Colonic mucosa (tissue), 4 donors: ENCODE measurements at regions not wholly inside any gene's neighbourhood (a gene's known extent, or its start where the extent isn't known, plus 50 kb on each side); places are given as distances from the start of the nearest gene placed in this dataset.

Experiments
- DNase-seq: peaks from one replicate; pipeline ENCODE4 v3.0.0-alpha.2; 2020
- H3K27ac ChIP-seq: fragments of 200-600 bp; one replicate; pipeline ENCODE4 v1.8.0; 2021
- H3K27me3 ChIP-seq: fragments of 200-600 bp; one replicate; pipeline ENCODE4 v1.8.0; 2021
- H3K36me3 ChIP-seq: fragments of 200-600 bp; one replicate; pipeline ENCODE4 v1.8.0; 2021
- H3K4me1 ChIP-seq: fragments of 200-600 bp; one replicate; pipeline ENCODE4 v1.8.0; 2021; ENCODE audit warnings: mild to moderate bottlenecking
- H3K4me3 ChIP-seq: fragments of 200-600 bp; one replicate; pipeline ENCODE4 v1.8.0; 2021
- H3K9ac ChIP-seq, 2 donors: one replicate each; pipeline ENCODE4 v1.7.0; 2013; ENCODE audit warnings: control low read depth in 2 of 2, low read depth in 2 of 2, low read length in 2 of 2
- H3K9me3 ChIP-seq: fragments of 200-600 bp; one replicate; pipeline ENCODE4 v1.8.0; 2021
- CTCF ChIP-seq: fragments of 200-600 bp; IDR thresholded peaks from one replicate; pipeline ENCODE4 v1.8.0; 2022; ENCODE audit warnings: antibody characterized with exemption, mild to moderate bottlenecking
- intact Hi-C: fragments of 100-400 bp; cut with DNase I; formaldehyde crosslinking; loops from one replicate; pipeline ENCODE4 v1.14.1; 2022
- donor health status: healthy.
- donor health status: DM: no; HTN: no; CAD: no.
- donor health status: DM: no; HTN: no; CAD: no.

DNA sequence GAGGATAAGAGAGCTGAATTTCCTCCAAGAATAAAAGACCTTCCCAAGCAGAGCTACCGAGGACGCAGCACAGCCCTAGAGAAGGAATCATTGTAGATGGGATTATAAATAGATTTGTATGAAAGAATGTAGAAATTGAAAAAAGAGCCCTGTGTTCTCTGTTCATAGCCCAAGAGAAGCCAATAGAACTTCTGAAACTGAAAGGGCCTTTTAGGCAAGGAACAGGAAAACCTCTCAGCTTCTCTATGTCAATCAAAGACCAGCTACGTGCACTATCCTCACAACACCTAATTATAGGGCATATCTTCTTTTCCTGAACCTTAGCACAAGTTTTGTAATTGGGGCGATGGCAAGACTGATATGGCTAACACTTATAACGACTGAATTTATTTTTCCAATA lies 192.4 kb upstream of the RNPC3 start:
- intact Hi-C loops = no loop called here
- DNase-seq = no peak
- no peaks in the 10 kb centered on the region for H3K36me3 ChIP-seq
- no peak for TF ChIP-seq CTCF
- no peak overlapping the region for H3K27ac ChIP-seq
- no peaks in the 10 kb centered on the region for H3K4me1 ChIP-seq
- no peaks in the 10 kb centered on the region for H3K27me3 ChIP-seq
- H3K4me3 ChIP-seq = no peak overlapping the region
- no peaks in the 10 kb centered on the region for H3K9me3 ChIP-seq
- H3K9ac ChIP-seq = no peak overlapping the region

- Histone ChIP-seq H3K4me3 (no peak overlapping the region), H3K9ac (no peak overlapping the region), H3K27me3 (no peaks in the 10 kb centered on the region), H3K27ac (no peak overlapping the region), H3K4me1 (no peaks in the 10 kb centered on the region), H3K36me3 (no peaks in the 10 kb centered on the region), H3K9me3 (no peaks in the 10 kb centered on the region)
- intact Hi-C loops = no loop called here
- no peak for TF ChIP-seq CTCF
- no peak for DNase-seq
Measured at GRCh38 chr1:103327054-103327719, 198.3 kb upstream of the RNPC3 start.

GRCh38 chr1:103326595-103326994 lies 198.9 kb upstream of the RNPC3 start:
- no peaks in the 10 kb centered on the region for H3K4me1 ChIP-seq
- no peak for TF ChIP-seq CTCF
- intact Hi-C loops = no loop called here

GRCh38 chr1:103309786-103310185 lies 201.5 kb upstream of the COL11A1 start:
- H3K4me3 ChIP-seq = no peak overlapping the region
- DNase-seq = no peak
- no peak overlapping the region for H3K9ac ChIP-seq
- intact Hi-C loops = no loop called here
- H3K36me3 ChIP-seq = no peaks in the 10 kb centered on the region
- no peak overlapping the region for H3K27ac ChIP-seq
- H3K27me3 ChIP-seq = no peaks in the 10 kb centered on the region
- TF ChIP-seq CTCF = no peak
- H3K9me3 ChIP-seq = no peaks in the 10 kb centered on the region
- no peaks in the 10 kb centered on the region for H3K4me1 ChIP-seq

More at GRCh38 chr1:103326595-103326994, 198.9 kb upstream of the RNPC3 start:
- Histone ChIP-seq H3K27me3 (no peaks in the 10 kb centered on the region), H3K9ac (no peak overlapping the region), H3K9me3 (no peaks in the 10 kb centered on the region), H3K4me3 (no peak overlapping the region), H3K36me3 (no peaks in the 10 kb centered on the region), H3K27ac (no peak overlapping the region)
- DNase-seq = no peak

DNA sequence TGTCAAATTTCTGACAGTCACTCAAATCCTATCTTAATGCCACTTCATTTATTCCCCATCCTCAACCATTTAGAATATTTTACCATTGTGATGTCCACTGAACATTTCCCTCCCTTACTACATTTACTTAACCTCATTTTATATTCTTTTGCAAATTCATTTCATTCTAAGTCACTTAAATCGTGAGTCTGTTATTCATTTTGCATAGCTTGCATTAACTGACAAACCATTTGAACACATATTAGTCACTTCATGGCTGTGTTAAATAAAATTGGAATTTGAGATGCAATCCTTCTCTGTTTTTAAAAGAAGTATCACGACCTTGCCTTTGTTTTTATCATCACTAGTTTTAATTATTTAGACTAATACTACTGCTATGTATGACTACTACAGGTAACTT lies 199.4 kb upstream of the COL11A1 start:
- Histone ChIP-seq H3K27me3 (no peaks in the 10 kb centered on the region), H3K9me3 (no peaks in the 10 kb centered on the region), H3K27ac (no peak overlapping the region), H3K4me3 (no peak overlapping the region), H3K9ac (no peak overlapping the region), H3K4me1 (no peaks in the 10 kb centered on the region), H3K36me3 (no peaks in the 10 kb centered on the region)
- DNase-seq = no peak
- no peak for TF ChIP-seq CTCF
- intact Hi-C loops = no loop called here
